Mucosa of descending colon (tissue), 3 donors: ENCODE measurements at regions not wholly inside any gene's neighbourhood (a gene's known extent, or its start where the extent isn't known, plus 50 kb on each side); places are given as distances from the start of the nearest gene placed in this dataset.

ENCODE experiments used
- ATAC-seq: fragments of 200-7000 bp; cut with Tn5 transposase; one replicate; pipeline ENCODE4 v1.9.1; 2020; ENCODE audit warnings: mild to moderate bottlenecking, moderate library complexity
- DNase-seq, 3 donors: peaks; one replicate each; pipeline ENCODE4 v3.0.0-alpha.2; 2020
- H3K36me3 ChIP-seq: fragments of 200-600 bp; one replicate; pipeline ENCODE4 v1.8.0; 2021; ENCODE audit warnings: low read depth, mild to moderate bottlenecking
- H3K4me1 ChIP-seq: fragments of 200-600 bp; one replicate; pipeline ENCODE4 v1.8.0; 2021; ENCODE audit warnings: low read depth, mild to moderate bottlenecking
- H3K4me3 ChIP-seq: fragments of 200-600 bp; one replicate; pipeline ENCODE4 v1.8.0; 2021; ENCODE audit warnings: mild to moderate bottlenecking
- H3K9me3 ChIP-seq: fragments of 200-600 bp; one replicate; pipeline ENCODE4 v1.8.0; 2021; ENCODE audit warnings: mild to moderate bottlenecking
- intact Hi-C, 2 donors: fragments of 100-400 bp; cut with DNase I in 1 of 2; cut with micrococcal nuclease in 1 of 2; formaldehyde crosslinking; loops; one replicate each; pipeline versions ENCODE4 v1.11.0 to v1.11.1; 2022; cut with DNase I, micrococcal nuclease
- TF ChIP-seq, protein P1 (sequence below): fragments of 200-600 bp; IDR thresholded peaks from one replicate; pipeline ENCODE4 v1.8.0; 2022; ENCODE audit warnings: antibody characterized with exemption, mild to moderate bottlenecking
- donor health status: DM: no; HTN: no; CAD: no; lungs with moderate emphysema.
- donor health status: DM: no; HTN: no; CAD: no.
- donor health status: DM: no; HTN: yes; CAD: no.

DNA sequence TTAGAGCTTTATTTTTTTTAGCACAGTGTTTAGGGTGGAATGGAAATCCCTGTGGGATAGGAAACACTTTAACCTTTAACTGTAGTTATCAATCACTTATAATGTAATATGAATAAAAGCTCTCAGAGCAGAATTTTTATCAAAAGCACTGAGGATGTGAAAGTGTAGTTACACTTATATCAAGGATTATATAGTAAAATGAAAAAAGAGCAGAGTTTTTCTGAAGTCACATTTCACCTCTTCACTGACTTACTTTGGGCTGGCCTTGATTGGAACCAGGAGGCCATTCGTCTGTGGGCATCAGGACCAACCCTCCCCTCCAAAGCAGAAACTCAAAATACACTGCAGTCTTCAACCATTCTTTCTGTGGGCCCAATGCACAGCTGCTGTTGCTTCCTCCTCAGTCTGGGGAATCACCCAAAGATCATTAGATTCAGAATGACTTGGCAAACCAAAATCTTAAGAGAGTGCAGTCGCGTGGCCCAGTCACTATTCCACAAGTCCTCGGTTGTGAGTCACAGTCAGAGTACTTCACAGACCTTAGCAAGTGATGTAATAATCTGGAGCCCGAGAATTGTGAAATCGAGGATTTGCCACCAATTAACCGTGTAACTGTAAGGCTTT lies 132.6 kb upstream of the COL8A1 start:
- ATAC-seq (peak; percentile 67), DNase-seq (peak in 1 of 3 donors; percentile 31)
- intact Hi-C loops, result loop anchor here in 1 of 2 donors (10.0 kb wide), 1 partner anchor 249 kb away; no protein-coding TSS in a partner anchor
- no peaks in the 10 kb centered on the region for H3K4me1 ChIP-seq
- TF ChIP-seq, protein P1, sequence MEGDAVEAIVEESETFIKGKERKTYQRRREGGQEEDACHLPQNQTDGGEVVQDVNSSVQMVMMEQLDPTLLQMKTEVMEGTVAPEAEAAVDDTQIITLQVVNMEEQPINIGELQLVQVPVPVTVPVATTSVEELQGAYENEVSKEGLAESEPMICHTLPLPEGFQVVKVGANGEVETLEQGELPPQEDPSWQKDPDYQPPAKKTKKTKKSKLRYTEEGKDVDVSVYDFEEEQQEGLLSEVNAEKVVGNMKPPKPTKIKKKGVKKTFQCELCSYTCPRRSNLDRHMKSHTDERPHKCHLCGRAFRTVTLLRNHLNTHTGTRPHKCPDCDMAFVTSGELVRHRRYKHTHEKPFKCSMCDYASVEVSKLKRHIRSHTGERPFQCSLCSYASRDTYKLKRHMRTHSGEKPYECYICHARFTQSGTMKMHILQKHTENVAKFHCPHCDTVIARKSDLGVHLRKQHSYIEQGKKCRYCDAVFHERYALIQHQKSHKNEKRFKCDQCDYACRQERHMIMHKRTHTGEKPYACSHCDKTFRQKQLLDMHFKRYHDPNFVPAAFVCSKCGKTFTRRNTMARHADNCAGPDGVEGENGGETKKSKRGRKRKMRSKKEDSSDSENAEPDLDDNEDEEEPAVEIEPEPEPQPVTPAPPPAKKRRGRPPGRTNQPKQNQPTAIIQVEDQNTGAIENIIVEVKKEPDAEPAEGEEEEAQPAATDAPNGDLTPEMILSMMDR, result no peak
- no peak overlapping the region for H3K4me3 ChIP-seq
- H3K36me3 ChIP-seq, result no peaks in the 10 kb centered on the region
- no peaks in the 10 kb centered on the region for H3K9me3 ChIP-seq

DNA sequence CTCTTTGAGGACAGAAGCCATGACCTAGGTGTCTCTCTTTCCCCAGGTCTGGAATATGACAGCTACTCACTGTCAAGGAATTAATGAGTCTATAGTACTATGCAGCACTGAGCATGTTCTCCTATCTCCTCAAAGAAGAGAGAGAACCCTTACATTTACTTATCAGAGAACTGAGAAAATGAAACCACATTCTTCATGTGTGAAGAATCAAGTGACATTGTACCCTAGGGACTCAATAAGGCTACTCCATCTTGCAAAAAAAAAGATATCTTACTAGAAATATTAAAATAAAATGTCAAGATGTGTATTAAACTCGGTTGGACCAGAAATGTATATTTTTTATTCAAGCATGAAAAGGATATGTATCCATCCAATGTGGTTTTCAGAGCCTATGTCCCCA lies 133.2 kb upstream of the COL8A1 start:
- Histone ChIP-seq H3K36me3 (no peaks in the 10 kb centered on the region), H3K4me3 (no peak overlapping the region), H3K4me1 (no peaks in the 10 kb centered on the region), H3K9me3 (no peaks in the 10 kb centered on the region)
- ATAC-seq (no peak), DNase-seq (no peak)
- TF ChIP-seq, protein P1, result no peak
- intact Hi-C loops, result loop anchor here in 1 of 2 donors (10.0 kb wide), 1 partner anchor 250 kb away; no protein-coding TSS in a partner anchor

DNA sequence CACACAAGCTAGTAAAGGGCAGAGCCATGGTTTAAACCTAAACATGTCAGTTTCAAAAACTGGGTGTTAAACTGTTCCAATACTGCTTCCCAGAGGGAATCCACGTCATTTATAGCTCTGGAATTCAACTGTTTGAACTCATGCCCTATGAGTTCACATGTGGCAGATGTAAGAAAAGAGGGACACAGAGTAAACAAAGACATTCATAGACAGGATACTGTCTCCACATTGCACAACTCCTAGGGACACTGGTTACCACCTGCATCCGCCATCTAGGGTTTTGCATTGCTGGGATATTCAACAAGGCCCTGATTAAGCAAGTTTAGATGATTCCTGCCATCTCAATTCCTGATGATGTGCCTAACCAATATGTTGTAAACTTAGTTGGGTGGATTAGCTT lies 134.1 kb upstream of the COL8A1 start:
- DNase-seq (no peak), ATAC-seq (peak; percentile 39)
- no peaks in the 10 kb centered on the region for H3K9me3 ChIP-seq
- H3K4me3 ChIP-seq, result no peak overlapping the region
- TF ChIP-seq, protein P1, result no peak
- H3K4me1 ChIP-seq, result no peaks in the 10 kb centered on the region
- intact Hi-C loops, result loop anchor here in 1 of 2 donors (10.0 kb wide), 1 partner anchor 251 kb away; no protein-coding TSS in a partner anchor
- H3K36me3 ChIP-seq, result no peaks in the 10 kb centered on the region

DNA sequence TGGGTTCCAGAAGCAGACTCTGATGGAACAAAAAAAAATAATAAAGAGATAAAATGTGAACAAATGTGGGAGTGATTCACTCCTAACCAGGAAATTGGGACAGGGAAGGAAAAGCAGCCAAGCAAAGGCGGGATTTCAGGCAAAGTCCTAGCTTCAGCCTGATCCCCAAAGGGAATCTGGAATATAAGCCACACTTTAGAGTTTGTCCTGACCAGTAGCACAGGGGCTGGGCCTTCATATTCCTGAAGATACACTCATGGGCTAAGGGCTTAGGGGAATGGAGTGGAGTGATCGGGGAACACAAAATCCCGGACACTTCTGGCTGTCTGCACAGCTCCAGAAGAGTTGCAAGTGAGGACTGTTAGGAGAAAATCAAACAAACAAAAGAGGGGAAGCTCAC lies 135.0 kb upstream of the COL8A1 start:
- intact Hi-C loops, result loop anchor here in 1 of 2 donors (10.0 kb wide), 1 partner anchor 251 kb away; no protein-coding TSS in a partner anchor
- Histone ChIP-seq H3K36me3 (no peaks in the 10 kb centered on the region), H3K9me3 (no peaks in the 10 kb centered on the region), H3K4me3 (no peak overlapping the region), H3K4me1 (no peaks in the 10 kb centered on the region)
- DNase-seq (peak in 1 of 3 donors; percentile 7), ATAC-seq (peak; percentile 40)
- TF ChIP-seq, protein P1, result no peak

DNA sequence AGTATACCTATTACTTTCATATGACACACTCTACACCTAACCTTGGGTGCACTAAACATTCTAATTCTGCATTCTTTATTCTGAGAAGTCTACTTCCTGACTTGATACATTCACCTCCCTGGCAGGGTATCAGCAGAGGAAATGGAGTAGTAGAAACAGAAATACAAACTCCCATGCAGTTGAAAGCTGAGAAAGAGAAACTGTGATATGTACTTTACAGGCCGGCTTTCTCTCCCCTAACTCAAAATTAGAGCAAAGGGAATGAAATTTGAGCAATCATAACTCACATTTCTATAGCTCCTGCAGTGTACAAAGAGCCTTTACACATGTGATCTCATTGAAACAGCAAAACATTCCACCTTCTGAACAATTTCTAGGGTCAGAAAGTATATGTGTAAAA lies 135.5 kb upstream of the COL8A1 start:
- no peak for ATAC-seq
- Histone ChIP-seq H3K36me3 (no peaks in the 10 kb centered on the region), H3K4me3 (no peak overlapping the region), H3K9me3 (no peaks in the 10 kb centered on the region), H3K4me1 (no peaks in the 10 kb centered on the region)
- intact Hi-C loops, result loop anchor here in 1 of 2 donors (10.0 kb wide), 1 partner anchor 252 kb away; no protein-coding TSS in a partner anchor
- DNase-seq, result no peak
- TF ChIP-seq, protein P1, result no peak
